ENCODE measurements at regions not wholly inside any gene's neighbourhood (a gene's known extent, or its start where the extent isn't known, plus 50 kb on each side); places are given as distances from the start of the nearest gene placed in this dataset.
A peak's percentile ranks its signal among the peaks of the same experiment; 100 is the strongest.

GRCh38 chr4:136651932-136652331, 880.4 kb downstream of the PCDH18 start:
- no peak for DNase-seq (ENCODE audit: low read depth)
- no peak for TF ChIP-seq CTCF (IDR thresholded peaks at IDR 0.05; ENCODE audit: control insufficient read depth, extremely low read depth, insufficient read depth)
- H3K4me3 ChIP-seq (ENCODE audit: low read depth, low read length) = no peak overlapping the region

GRCh38 chr4:136651278-136651667, 881.0 kb downstream of the PCDH18 start:
- H3K4me3 ChIP-seq (ENCODE audit: low read depth, low read length) = no peak overlapping the region
- DNase-seq (ENCODE audit: low read depth) = no peak
- TF ChIP-seq CTCF (IDR thresholded peaks at IDR 0.05; ENCODE audit: control insufficient read depth, extremely low read depth, insufficient read depth) = no peak

- H3K4me3 ChIP-seq (ENCODE audit: low read depth, low read length) = no peak overlapping the region
- peak; percentile 2 for DNase-seq (ENCODE audit: low read depth)
- no peak for TF ChIP-seq CTCF (IDR thresholded peaks at IDR 0.05; ENCODE audit: control insufficient read depth, extremely low read depth, insufficient read depth)
Observed at GRCh38 chr4:136650541-136651277, 881.6 kb downstream of the PCDH18 start.

GRCh38 chr4:136644279-136644678, 888.0 kb downstream of the PCDH18 start:
- DNase-seq (ENCODE audit: low read depth) = no peak
- H3K4me3 ChIP-seq (ENCODE audit: low read depth, low read length) = no peak overlapping the region
- TF ChIP-seq CTCF (IDR thresholded peaks at IDR 0.05; ENCODE audit: control insufficient read depth, extremely low read depth, insufficient read depth) = no peak

- no peak for TF ChIP-seq CTCF (IDR thresholded peaks at IDR 0.05; ENCODE audit: control insufficient read depth, extremely low read depth, insufficient read depth)
- DNase-seq (ENCODE audit: low read depth) = no peak
- no peak overlapping the region for H3K4me3 ChIP-seq (ENCODE audit: low read depth, low read length)
Observed at GRCh38 chr4:136643416-136643815, 888.9 kb downstream of the PCDH18 start.

- peak; percentile 49 for TF ChIP-seq CTCF (IDR thresholded peaks at IDR 0.05; ENCODE audit: control insufficient read depth, extremely low read depth, insufficient read depth)
- DNase-seq (ENCODE audit: low read depth) = no peak
- H3K4me3 ChIP-seq (ENCODE audit: low read depth, low read length) = no peak overlapping the region
Observed at GRCh38 chr4:136637071-136637777, 895.1 kb downstream of the PCDH18 start.

All from LNCaP clone FGC (cell line).